Natural killer cell (primary cell): ENCODE measurements at regions not wholly inside any gene's neighbourhood (a gene's known extent, or its start where the extent isn't known, plus 50 kb on each side); places are given as distances from the start of the nearest gene placed in this dataset.

ENCODE experiments used
- ATAC-seq, 3 donors: fragments of 150-1000 bp in 2 of 3; fragments of 200-7000 bp in 1 of 3; cut with Tn5 transposase; 1 replicate in 1 of 3; 2 replicates in 2 of 3; pipeline ENCODE4 v1.10.0; 2021; ENCODE audit warnings: mild to moderate bottlenecking in 2 of 3, moderate library complexity in 2 of 3
- DNase-seq, 2 donors: peaks; one replicate each; pipeline versions ENCODE4 v3.0.0 to v3.0.0-alpha.2; 2013 to 2021; ENCODE audit warnings: mixed read lengths in 1 of 2
- H3K27ac ChIP-seq: one replicate; pipeline ENCODE4 v1.5.1; 2013; ENCODE audit warnings: mild to moderate bottlenecking, low read length
- H3K27me3 ChIP-seq: one replicate; pipeline ENCODE4 v1.6.1; 2013; ENCODE audit warnings: low read length; ENCODE audit not compliant: control insufficient read depth, insufficient read depth
- H3K36me3 ChIP-seq: one replicate; pipeline ENCODE4 v1.6.1; 2013; ENCODE audit warnings: low read length; ENCODE audit not compliant: control insufficient read depth, insufficient read depth
- H3K4me1 ChIP-seq: one replicate; pipeline ENCODE4 v1.6.1; 2013; ENCODE audit warnings: low read length; ENCODE audit not compliant: control insufficient read depth, insufficient read depth
- H3K4me3 ChIP-seq: one replicate; pipeline ENCODE4 v1.5.1; 2013; ENCODE audit warnings: low read length
- H3K9me3 ChIP-seq: one replicate; pipeline ENCODE4 v1.6.1; 2013; ENCODE audit warnings: low read length; ENCODE audit not compliant: control insufficient read depth, insufficient read depth
- H3K27ac Mint-ChIP-seq, 2 donors: one replicate each; pipeline ENCODE4 v1.8.0; 2022; ENCODE audit warnings: mild to moderate bottlenecking in 2 of 2, mixed read lengths in 2 of 2, moderate library complexity in 1 of 2
- H3K27me3 Mint-ChIP-seq, 2 donors: one replicate each; pipeline ENCODE4 v1.8.0; 2022; ENCODE audit warnings: low read depth in 2 of 2, mixed read lengths in 2 of 2
- H3K36me3 Mint-ChIP-seq: one replicate; pipeline ENCODE4 v1.8.0; 2022; ENCODE audit warnings: mixed read lengths
- H3K4me1 Mint-ChIP-seq, 2 donors: one replicate each; pipeline ENCODE4 v1.8.0; 2022; ENCODE audit warnings: mixed read lengths in 2 of 2
- H3K4me3 Mint-ChIP-seq: one replicate; pipeline ENCODE4 v1.8.0; 2022; ENCODE audit warnings: mild to moderate bottlenecking, moderate library complexity, mixed read lengths
- H3K9me3 Mint-ChIP-seq, 2 donors: one replicate each; pipeline ENCODE4 v1.8.0; 2022; ENCODE audit warnings: mixed read lengths in 2 of 2
- CTCF ChIP-seq: fragments of 200-600 bp; IDR thresholded peaks from one replicate; pipeline ENCODE4 v1.8.0; 2022; ENCODE audit warnings: antibody characterized with exemption
- WGBS: methylation state at CpG from one replicate; pipeline ENCODE4 v1.1.7; 2013; ENCODE audit warnings: missing lambda C conversion rate; ENCODE audit not compliant: insufficient coverage; 5-methylcytosine and 5-hydroxymethylcytosine counted together
- intact Hi-C: fragments of 100-400 bp; cut with micrococcal nuclease; formaldehyde crosslinking; loops from one replicate; pipeline ENCODE4 v1.14.2; 2022

GRCh38 chr1:82806133-82806532 lies 1005.4 kb downstream of the ADGRL2 start:
- Histone ChIP-seq H3K27me3 (no peaks in the 10 kb centered on the region), H3K4me1 (no peaks in the 10 kb centered on the region), H3K4me3 (no peak overlapping the region), H3K9me3 (no peaks in the 10 kb centered on the region), H3K36me3 (no peaks in the 10 kb centered on the region), H3K27ac (no peak overlapping the region)
- intact Hi-C loops, result no loop called here
- H3K36me3 Mint-ChIP-seq, result no peaks in the 10 kb centered on the region
- no peaks in the 10 kb centered on the region for H3K4me1 Mint-ChIP-seq
- ATAC-seq (no peak), DNase-seq (no peak)
- TF ChIP-seq CTCF, result no peak
- peaks cover 10 to 14% of the 10 kb centered on the region in 2 donors for H3K9me3 Mint-ChIP-seq
- 89% methylated on average over 2 of the region's 3 CpGs for WGBS
- no peak overlapping the region for H3K27ac Mint-ChIP-seq
- no peaks in the 10 kb centered on the region for H3K27me3 Mint-ChIP-seq
- H3K4me3 Mint-ChIP-seq, result no peak overlapping the region

- intact Hi-C loops, result no loop called here
- H3K4me1 ChIP-seq, result no peaks in the 10 kb centered on the region
- no peak overlapping the region for H3K4me3 ChIP-seq
- no peak for TF ChIP-seq CTCF
- ATAC-seq (no peak), DNase-seq (no peak)
- Mint-ChIP-seq H3K27me3 (no peaks in the 10 kb centered on the region), H3K4me3 (no peak overlapping the region), H3K27ac (no peak overlapping the region), H3K4me1 (no peaks in the 10 kb centered on the region), H3K9me3 (peaks cover 11 to 13% of the 10 kb centered on the region in 2 donors), H3K36me3 (no peaks in the 10 kb centered on the region)
- H3K9me3 ChIP-seq, result peaks cover 3% of the 10 kb centered on the region
- WGBS, result 79% methylated on average over 2 of the region's 2 CpGs
- no peak overlapping the region for H3K27ac ChIP-seq
- no peaks in the 10 kb centered on the region for H3K27me3 ChIP-seq
- H3K36me3 ChIP-seq, result no peaks in the 10 kb centered on the region
Observed at GRCh38 chr1:82801176-82801575, 1000.4 kb downstream of the ADGRL2 start.

GRCh38 chr1:82800721-82801120 lies 1000.0 kb downstream of the ADGRL2 start:
- H3K27me3 Mint-ChIP-seq, result no peaks in the 10 kb centered on the region
- peaks cover 11 to 13% of the 10 kb centered on the region in 2 donors for H3K9me3 Mint-ChIP-seq
- Histone ChIP-seq H3K4me1 (no peaks in the 10 kb centered on the region), H3K36me3 (no peaks in the 10 kb centered on the region), H3K9me3 (peaks cover 3% of the 10 kb centered on the region), H3K4me3 (no peak overlapping the region), H3K27me3 (no peaks in the 10 kb centered on the region), H3K27ac (no peak overlapping the region)
- H3K27ac Mint-ChIP-seq, result no peak overlapping the region
- DNase-seq, result no peak
- intact Hi-C loops, result no loop called here
- H3K4me3 Mint-ChIP-seq, result no peak overlapping the region
- no peak for ATAC-seq
- no CpG with 5 or more reads among the region's 2 CpGs for WGBS
- TF ChIP-seq CTCF, result no peak
- H3K36me3 Mint-ChIP-seq, result no peaks in the 10 kb centered on the region
- H3K4me1 Mint-ChIP-seq, result no peaks in the 10 kb centered on the region

- Mint-ChIP-seq H3K4me3 (no peak overlapping the region), H3K9me3 (peaks cover 5 to 10% of the 10 kb centered on the region in 2 donors), H3K27ac (no peak overlapping the region), H3K27me3 (no peaks in the 10 kb centered on the region), H3K36me3 (no peaks in the 10 kb centered on the region), H3K4me1 (no peaks in the 10 kb centered on the region)
- H3K4me1 ChIP-seq, result no peaks in the 10 kb centered on the region
- 65% methylated on average over 1 of the region's 1 CpG for WGBS
- H3K36me3 ChIP-seq, result no peaks in the 10 kb centered on the region
- H3K27ac ChIP-seq, result no peak overlapping the region
- peaks cover 3% of the 10 kb centered on the region for H3K9me3 ChIP-seq
- ATAC-seq (no peak), DNase-seq (no peak)
- TF ChIP-seq CTCF, result no peak
- H3K4me3 ChIP-seq, result no peak overlapping the region
- intact Hi-C loops, result no loop called here
- no peaks in the 10 kb centered on the region for H3K27me3 ChIP-seq
Observed at GRCh38 chr1:82799261-82799660, 998.5 kb downstream of the ADGRL2 start.
